Tibial artery (tissue), 4 donors: ENCODE measurements at regions not wholly inside any gene's neighbourhood (a gene's known extent, or its start where the extent isn't known, plus 50 kb on each side); places are given as distances from the start of the nearest gene placed in this dataset.

Experiments
- DNase-seq, 2 donors: peaks; one replicate each; pipeline ENCODE4 v3.0.0-alpha.2; 2019
- H3K27ac ChIP-seq, 2 donors: fragments of 200-600 bp; sonication (generic) in 1 of 2; 1 replicate in 1 of 2; 2 replicates in 1 of 2; pipeline ENCODE4 v1.5.1; 2018 to 2019; ENCODE audit warnings: mild to moderate bottlenecking in 1 of 2
- H3K27me3 ChIP-seq, 2 donors: fragments of 200-600 bp; sonication (generic) in 1 of 2; one replicate each; pipeline versions ENCODE4 v1.5.1 to v1.6.0; 2016 to 2019
- H3K36me3 ChIP-seq, 3 donors: fragments of 200-600 bp; sonication (generic) in 2 of 3; one replicate each; pipeline ENCODE4 v1.5.1; 2016 to 2019; ENCODE audit warnings: mild to moderate bottlenecking in 2 of 3
- H3K4me1 ChIP-seq, 4 donors: fragments of 200-600 bp; sonication (generic) in 2 of 4; 1 replicate in 3 of 4; 2 replicates in 1 of 4; pipeline ENCODE4 v1.5.1; 2016 to 2019
- H3K4me3 ChIP-seq, 2 donors: fragments of 200-600 bp; sonication (generic) in 1 of 2; 1 replicate in 1 of 2; 2 replicates in 1 of 2; pipeline ENCODE4 v1.5.1; 2018 to 2019; ENCODE audit warnings: mild to moderate bottlenecking in 2 of 2
- H3K9me3 ChIP-seq, 3 donors: fragments of 200-600 bp; sonication (generic) in 1 of 3; one replicate each; pipeline ENCODE4 v1.5.1; 2016 to 2019
- CTCF ChIP-seq, 2 experiments: fragments of 200-600 bp in 1 of 2; fragments of 450-650 bp in 1 of 2; IDR thresholded peaks; one replicate each; pipeline ENCODE4 v1.5.1; 2017 to 2019; ENCODE audit warnings: antibody characterized with exemption in 2 of 2, mild to moderate bottlenecking in 1 of 2, moderate library complexity in 1 of 2
- intact Hi-C: fragments of 100-400 bp; cut with DNase I; formaldehyde crosslinking; loops from one replicate; pipeline ENCODE4 v1.15.0; 2023; ENCODE audit warnings: low total_unique reads

GRCh38 chr3:182165234-182165633 is 453.5 kb downstream of the SOX2 start:
- H3K27me3 ChIP-seq = no peaks in the 10 kb centered on the region
- no peak overlapping the region for H3K4me3 ChIP-seq
- TF ChIP-seq CTCF (IDR thresholded peaks at IDR 0.05) = no peak
- no peaks in the 10 kb centered on the region for H3K9me3 ChIP-seq
- intact Hi-C loops = no loop called here
- H3K36me3 ChIP-seq = no peaks in the 10 kb centered on the region
- no peaks in the 10 kb centered on the region for H3K4me1 ChIP-seq
- DNase-seq = no peak
- H3K27ac ChIP-seq = no peak overlapping the region

- intact Hi-C loops = no loop called here
- H3K36me3 ChIP-seq = no peaks in the 10 kb centered on the region
Observed at GRCh38 chr3:182172534-182172933, 460.8 kb downstream of the SOX2 start.

GRCh38 chr3:182178488-182179200 is 466.9 kb downstream of the SOX2 start:
- H3K27ac ChIP-seq = no peak overlapping the region
- no peak overlapping the region for H3K4me3 ChIP-seq
- no peaks in the 10 kb centered on the region for H3K9me3 ChIP-seq
- H3K36me3 ChIP-seq = no peaks in the 10 kb centered on the region
- no peaks in the 10 kb centered on the region for H3K27me3 ChIP-seq
- no peaks in the 10 kb centered on the region for H3K4me1 ChIP-seq
- intact Hi-C loops = no loop called here
- TF ChIP-seq CTCF (IDR thresholded peaks at IDR 0.05) = no peak
- no peak for DNase-seq

More at GRCh38 chr3:182172534-182172933, 460.8 kb downstream of the SOX2 start:
- H3K4me1 ChIP-seq = no peaks in the 10 kb centered on the region
- H3K4me3 ChIP-seq = no peak overlapping the region
- no peak for TF ChIP-seq CTCF (IDR thresholded peaks at IDR 0.05)
- no peaks in the 10 kb centered on the region for H3K27me3 ChIP-seq
- no peak overlapping the region for H3K27ac ChIP-seq
- no peaks in the 10 kb centered on the region for H3K9me3 ChIP-seq
- no peak for DNase-seq

- TF ChIP-seq CTCF (IDR thresholded peaks at IDR 0.05) = no peak
- H3K36me3 ChIP-seq = no peaks in the 10 kb centered on the region
- intact Hi-C loops = no loop called here
- H3K27me3 ChIP-seq = no peaks in the 10 kb centered on the region
- H3K4me3 ChIP-seq = no peak overlapping the region
- no peaks in the 10 kb centered on the region for H3K9me3 ChIP-seq
- H3K4me1 ChIP-seq = no peaks in the 10 kb centered on the region
- DNase-seq = no peak
- no peak overlapping the region for H3K27ac ChIP-seq
Observed at GRCh38 chr3:182179631-182180030, 467.9 kb downstream of the SOX2 start.

GRCh38 chr3:182180654-182181385 is 469.1 kb downstream of the SOX2 start:
- intact Hi-C loops = no loop called here
- H3K4me3 ChIP-seq = no peak overlapping the region
- DNase-seq = no peak
- no peaks in the 10 kb centered on the region for H3K27me3 ChIP-seq
- no peak for TF ChIP-seq CTCF (IDR thresholded peaks at IDR 0.05)
- no peaks in the 10 kb centered on the region for H3K4me1 ChIP-seq
- no peak overlapping the region for H3K27ac ChIP-seq
- H3K9me3 ChIP-seq = no peaks in the 10 kb centered on the region
- H3K36me3 ChIP-seq = no peaks in the 10 kb centered on the region
